ENCODE measurements at regions not wholly inside any gene's neighbourhood (a gene's known extent, or its start where the extent isn't known, plus 50 kb on each side); places are given as distances from the start of the nearest gene placed in this dataset.

- TF ChIP-seq, protein P1, sequence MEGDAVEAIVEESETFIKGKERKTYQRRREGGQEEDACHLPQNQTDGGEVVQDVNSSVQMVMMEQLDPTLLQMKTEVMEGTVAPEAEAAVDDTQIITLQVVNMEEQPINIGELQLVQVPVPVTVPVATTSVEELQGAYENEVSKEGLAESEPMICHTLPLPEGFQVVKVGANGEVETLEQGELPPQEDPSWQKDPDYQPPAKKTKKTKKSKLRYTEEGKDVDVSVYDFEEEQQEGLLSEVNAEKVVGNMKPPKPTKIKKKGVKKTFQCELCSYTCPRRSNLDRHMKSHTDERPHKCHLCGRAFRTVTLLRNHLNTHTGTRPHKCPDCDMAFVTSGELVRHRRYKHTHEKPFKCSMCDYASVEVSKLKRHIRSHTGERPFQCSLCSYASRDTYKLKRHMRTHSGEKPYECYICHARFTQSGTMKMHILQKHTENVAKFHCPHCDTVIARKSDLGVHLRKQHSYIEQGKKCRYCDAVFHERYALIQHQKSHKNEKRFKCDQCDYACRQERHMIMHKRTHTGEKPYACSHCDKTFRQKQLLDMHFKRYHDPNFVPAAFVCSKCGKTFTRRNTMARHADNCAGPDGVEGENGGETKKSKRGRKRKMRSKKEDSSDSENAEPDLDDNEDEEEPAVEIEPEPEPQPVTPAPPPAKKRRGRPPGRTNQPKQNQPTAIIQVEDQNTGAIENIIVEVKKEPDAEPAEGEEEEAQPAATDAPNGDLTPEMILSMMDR (IDR thresholded peaks at IDR 0.05): no peak
Observed at GRCh38 chr18:78639006-78639950, 340.3 kb upstream of the SALL3 start.

GRCh38 chr18:78640246-78640995 lies 339.2 kb upstream of the SALL3 start:
- TF ChIP-seq, protein P1 (IDR thresholded peaks at IDR 0.05): no peak

GRCh38 chr18:78641689-78642231 lies 337.9 kb upstream of the SALL3 start:
- TF ChIP-seq, protein P1 (IDR thresholded peaks at IDR 0.05): no peak

DNA sequence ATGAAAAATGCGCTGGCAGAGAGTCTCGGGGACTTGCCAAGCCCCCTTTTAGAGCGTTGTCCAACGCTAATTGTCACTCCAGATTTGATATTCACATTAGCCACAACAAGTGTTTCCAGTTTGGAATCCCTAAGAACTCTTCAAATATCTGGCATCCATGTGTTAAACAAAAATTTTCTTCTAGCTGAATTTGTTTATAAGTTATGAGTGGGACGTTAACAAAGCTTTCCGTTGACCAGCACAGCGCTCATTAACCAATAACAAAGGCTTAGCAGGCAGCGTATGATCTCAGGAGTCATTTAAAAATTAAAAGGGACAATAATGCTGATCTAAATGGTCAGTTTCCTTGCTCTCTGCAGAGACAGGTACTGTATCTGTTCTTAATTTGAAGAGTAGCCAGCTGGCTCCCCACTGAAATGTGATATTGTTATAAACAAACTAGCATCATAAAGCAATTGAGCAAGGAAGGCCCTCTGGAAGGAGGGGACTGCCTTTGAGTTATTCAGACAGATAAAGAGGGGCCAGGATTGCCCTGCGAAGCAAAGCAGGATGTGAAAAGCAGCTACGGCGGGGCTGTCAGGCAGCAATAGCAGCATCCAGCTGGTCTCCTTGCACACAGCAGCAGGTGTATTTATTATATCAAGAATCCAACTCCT lies 337.2 kb upstream of the SALL3 start:
- TF ChIP-seq, protein P1 (IDR thresholded peaks at IDR 0.05): no peak

DNA sequence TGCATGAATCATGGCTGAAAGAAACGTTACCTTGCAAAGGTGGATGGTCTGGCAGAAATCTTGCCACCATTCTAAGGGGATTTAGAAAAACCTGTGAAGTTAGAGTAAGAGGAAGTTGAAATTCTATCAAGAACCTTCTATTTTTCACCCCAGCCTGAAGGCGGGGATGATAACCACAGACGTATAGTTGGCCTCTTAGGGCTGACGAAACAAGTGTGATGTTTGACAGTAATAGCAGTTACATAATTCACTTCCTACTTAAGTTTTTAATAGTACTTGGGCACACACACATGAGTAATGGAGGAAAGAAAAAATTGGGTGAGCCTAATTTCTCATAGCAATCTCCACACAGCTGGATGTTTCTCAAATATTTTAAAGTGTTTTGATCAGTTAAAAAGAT lies 336.6 kb upstream of the SALL3 start:
- TF ChIP-seq, protein P1 (IDR thresholded peaks at IDR 0.05): no peak

DNA sequence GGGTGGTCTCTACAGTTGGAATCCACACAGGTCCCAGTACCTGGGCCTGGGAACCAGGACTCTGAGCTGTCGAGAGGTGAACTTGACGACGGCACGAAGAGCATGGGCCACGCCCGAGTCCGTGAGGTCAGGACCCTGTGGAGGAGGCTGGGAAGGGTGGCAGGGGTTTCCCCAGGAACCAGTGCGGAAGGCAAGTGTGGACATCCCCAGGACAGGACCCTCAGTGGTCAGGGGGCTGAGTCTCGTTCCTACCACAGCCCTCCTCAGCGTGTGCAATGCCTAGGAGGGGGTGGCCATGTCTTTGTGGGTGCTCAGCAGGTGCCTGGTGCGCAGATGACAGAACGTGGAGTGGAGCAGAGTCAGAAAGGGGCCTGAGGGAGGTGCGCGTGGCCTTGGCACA lies 335.6 kb upstream of the SALL3 start:
- TF ChIP-seq, protein P1 (IDR thresholded peaks at IDR 0.05): no peak

DNA sequence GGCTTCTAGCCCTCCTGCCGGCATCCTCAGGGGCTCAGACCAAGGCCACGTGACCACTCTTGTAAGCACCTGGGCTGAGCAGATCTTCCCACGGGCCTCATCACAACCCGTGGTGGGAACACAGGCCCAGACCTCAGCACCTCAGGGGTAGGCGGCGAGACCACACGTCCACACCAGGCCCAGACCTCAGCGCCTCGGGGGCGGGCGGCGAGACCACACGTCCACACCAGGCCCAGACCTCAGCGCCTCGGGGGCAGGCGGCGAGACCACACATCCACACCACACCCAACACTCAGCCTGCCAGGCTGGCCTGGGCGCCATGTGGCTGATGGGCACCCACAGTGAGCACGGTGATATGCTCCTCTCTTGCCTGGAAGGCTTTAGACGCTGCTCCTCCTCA lies 334.4 kb upstream of the SALL3 start:
- TF ChIP-seq, protein P1 (IDR thresholded peaks at IDR 0.05): no peak

All from LNCAP (cell line).